GM23248 (cell line): ENCODE measurements at regions not wholly inside any gene's neighbourhood (a gene's known extent, or its start where the extent isn't known, plus 50 kb on each side); places are given as distances from the start of the nearest gene placed in this dataset.

Experiments used
- EZH2 ChIP-seq: fragments of 200-600 bp; sonication (generic); IDR thresholded peaks from 2 replicates; pipeline ENCODE4 v1.6.1; 2018; ENCODE audit warnings: antibody characterized with exemption, mild to moderate bottlenecking; ENCODE audit not compliant: insufficient read depth, poor library complexity, severe bottlenecking
- EZH2phosphoT487 ChIP-seq: fragments of 200-600 bp; sonication (generic); IDR thresholded peaks from 2 replicates; pipeline ENCODE4 v1.6.1; 2018; ENCODE audit warnings: antibody characterized with exemption, moderate library complexity, mild to moderate bottlenecking, low read depth; ENCODE audit not compliant: insufficient read depth

- TF ChIP-seq EZH2phosphoT487, result no peak
- no peak for TF ChIP-seq EZH2
Measured at GRCh38 chr7:16066805-16067459, 354.4 kb downstream of the CRPPA start.
